ENCODE measurements at regions not wholly inside any gene's neighbourhood (a gene's known extent, or its start where the extent isn't known, plus 50 kb on each side); places are given as distances from the start of the nearest gene placed in this dataset.

DNA sequence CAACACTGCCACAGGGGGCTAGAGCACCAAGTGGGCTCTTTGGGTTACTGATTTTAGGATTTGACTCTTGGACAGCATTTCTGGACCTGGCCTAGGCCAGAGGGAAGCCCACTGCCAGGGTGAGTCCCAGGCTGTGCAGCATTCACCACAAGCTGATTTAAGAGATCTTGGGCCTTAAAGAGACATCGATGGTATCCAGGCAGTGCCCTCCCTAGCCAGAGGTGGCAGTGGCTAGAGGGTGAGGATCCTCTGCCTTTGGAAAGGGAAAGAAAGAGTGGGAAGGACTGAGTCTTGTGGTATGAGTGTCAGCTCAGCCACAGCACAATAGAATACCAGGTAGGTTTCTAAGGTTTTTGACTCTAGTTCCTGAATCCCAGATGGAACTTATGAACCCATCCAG is 613.9 kb downstream of the FAT4 start:
- DNase-seq = no peak

DNA sequence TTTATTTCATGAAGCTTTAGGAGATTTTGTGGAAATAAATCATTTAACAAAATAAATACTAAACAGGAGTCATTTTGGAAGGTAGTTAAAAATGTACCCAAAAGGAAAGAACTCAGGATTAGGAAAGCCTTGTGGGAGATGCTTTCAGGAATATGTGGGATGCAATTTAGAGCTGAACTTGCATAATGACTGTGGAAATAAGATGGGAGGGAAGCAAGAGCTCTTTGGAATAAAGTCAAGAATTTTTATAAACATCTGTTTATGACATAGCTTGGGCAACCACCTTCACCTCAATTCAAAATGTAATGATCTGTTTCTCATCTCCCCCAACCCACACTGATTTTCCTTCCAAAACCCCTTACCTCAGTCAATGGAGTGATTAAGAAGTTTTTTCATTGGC is 623.8 kb downstream of the FAT4 start:
- no peak for DNase-seq

GRCh38 chr4:125940426-125940825 is 625.7 kb downstream of the FAT4 start:
- no peak for DNase-seq

GRCh38 chr4:125944966-125945365 is 630.2 kb downstream of the FAT4 start:
- DNase-seq = no peak

- no peak for DNase-seq
Observed at GRCh38 chr4:125948021-125948420, 633.3 kb downstream of the FAT4 start.

DNA sequence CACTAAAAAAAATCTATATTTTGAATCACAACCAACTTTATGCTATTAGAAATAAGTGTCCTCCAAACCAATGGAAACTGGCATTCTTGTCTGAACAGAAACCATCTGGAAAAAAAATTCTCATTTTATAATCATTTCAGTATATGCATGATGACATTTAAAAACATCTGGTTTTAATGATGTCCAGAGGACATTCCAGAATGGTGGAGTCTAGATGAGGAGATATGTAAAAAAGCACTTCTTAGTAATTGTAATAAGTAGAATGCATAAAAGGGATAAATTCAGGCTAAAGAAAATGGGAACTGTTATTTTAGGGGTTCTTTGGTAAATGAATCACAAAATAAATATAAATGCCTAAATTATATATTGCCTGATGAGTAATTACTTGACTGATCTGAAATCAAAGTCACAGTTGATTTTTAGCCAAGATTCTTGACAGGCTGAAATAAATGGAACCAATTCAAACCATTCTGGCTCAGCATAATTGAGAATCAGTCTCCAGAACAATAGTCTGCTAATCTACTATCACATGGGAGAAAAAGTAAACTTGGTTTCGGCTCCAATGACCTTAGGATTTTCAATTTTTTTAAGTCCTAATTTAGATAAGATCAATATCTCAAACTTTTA is 636.6 kb downstream of the FAT4 start:
- no peak for DNase-seq

DNA sequence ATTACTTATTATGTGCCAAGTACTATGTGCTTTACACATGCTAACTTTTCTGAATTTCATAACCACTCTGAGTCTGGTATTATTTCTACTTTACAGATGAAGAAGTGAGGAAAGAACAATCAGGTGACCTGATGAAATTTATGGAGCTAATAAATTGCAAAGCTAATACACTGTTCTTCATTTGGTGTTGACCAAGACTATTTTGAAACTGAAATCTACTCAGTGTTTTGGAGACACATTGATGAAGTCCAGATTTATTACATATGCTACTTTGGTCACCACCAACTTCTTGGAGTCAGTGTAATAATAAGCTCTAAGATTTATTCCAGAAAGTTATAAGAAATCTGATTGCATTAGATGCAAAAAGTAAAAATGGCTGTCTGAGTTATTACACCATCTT is 637.9 kb downstream of the FAT4 start:
- no peak for DNase-seq

GRCh38 chr4:125956276-125956675 is 641.5 kb downstream of the FAT4 start:
- no peak for DNase-seq

- DNase-seq = no peak
Observed at GRCh38 chr4:125958519-125958918, 643.8 kb downstream of the FAT4 start.

- no peak for DNase-seq
Observed at GRCh38 chr4:125961626-125962025, 646.9 kb downstream of the FAT4 start.

- no peak for DNase-seq
Observed at GRCh38 chr4:125975861-125976397, 661.2 kb downstream of the FAT4 start.

DNA sequence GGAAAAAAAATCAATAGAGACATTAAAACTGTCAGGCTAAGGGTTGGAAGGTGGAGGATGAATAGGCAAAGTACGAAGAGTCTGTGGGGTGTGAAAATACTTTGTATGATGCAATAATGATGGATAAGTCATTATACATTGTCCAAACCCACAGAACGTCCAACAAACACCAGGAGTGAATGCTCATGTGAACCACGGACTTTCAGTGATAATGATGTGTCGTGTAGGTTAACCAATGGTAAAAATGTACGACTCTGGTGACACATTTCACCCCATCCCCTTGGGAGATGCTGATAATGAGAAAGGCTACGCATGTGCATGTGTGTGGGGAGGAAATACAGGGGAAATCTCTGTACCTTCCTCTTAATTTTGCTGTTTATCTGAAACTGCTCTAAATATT is 665.2 kb downstream of the FAT4 start:
- no peak for DNase-seq

- no peak for DNase-seq
Observed at GRCh38 chr4:125983168-125983567, 668.4 kb downstream of the FAT4 start.

GRCh38 chr4:125985856-125986255 is 671.1 kb downstream of the FAT4 start:
- no peak for DNase-seq

GRCh38 chr4:125986307-125986706 is 671.6 kb downstream of the FAT4 start:
- no peak for DNase-seq

DNA sequence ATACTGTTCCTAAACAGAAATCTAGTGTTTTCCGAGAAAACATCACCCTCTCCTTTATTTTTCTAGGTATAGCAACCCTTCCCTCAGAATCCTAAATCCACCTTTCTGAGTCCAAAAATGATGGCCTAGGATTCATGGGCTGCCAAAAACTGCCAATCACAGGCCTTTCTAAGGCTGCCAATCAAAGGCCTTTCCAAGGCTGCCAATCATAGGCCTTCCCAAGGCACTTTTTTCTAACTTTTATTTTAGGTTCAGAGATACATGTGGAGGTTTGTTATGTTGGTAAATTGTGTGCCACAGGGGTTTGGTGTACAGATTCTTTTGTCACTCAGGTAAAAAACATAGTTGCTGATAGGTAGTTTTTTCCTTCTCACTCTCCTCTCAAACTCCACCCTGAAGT is 673.7 kb downstream of the FAT4 start:
- no peak for DNase-seq

GRCh38 chr4:125991398-125991797 is 676.6 kb downstream of the FAT4 start:
- DNase-seq = no peak

DNA sequence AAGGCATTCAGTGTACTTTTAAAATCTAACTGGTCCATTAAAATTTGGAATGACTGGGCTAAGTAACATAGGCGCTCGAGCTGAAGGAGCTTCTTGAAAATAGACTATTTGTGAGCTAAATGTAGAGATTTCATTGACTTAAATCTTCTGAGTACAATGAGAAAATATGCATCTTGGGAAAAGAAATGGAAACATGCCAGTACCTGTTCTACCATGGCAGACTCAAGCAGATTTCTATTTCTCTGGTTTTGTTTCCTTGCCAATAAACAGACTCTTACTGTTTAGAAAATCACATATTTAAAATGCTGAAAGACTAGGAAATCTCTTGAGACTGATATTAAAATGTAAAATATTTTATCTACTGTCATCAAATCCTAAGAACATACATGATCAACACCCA is 678.1 kb downstream of the FAT4 start:
- DNase-seq = no peak

GRCh38 chr4:125994024-125994423 is 679.3 kb downstream of the FAT4 start:
- no peak for DNase-seq

GRCh38 chr4:125994430-125994829 is 679.7 kb downstream of the FAT4 start:
- no peak for DNase-seq

- DNase-seq = no peak
Observed at GRCh38 chr4:126004941-126005340, 690.2 kb downstream of the FAT4 start.

GRCh38 chr4:126007142-126007541 is 692.4 kb downstream of the FAT4 start:
- DNase-seq = no peak

DNA sequence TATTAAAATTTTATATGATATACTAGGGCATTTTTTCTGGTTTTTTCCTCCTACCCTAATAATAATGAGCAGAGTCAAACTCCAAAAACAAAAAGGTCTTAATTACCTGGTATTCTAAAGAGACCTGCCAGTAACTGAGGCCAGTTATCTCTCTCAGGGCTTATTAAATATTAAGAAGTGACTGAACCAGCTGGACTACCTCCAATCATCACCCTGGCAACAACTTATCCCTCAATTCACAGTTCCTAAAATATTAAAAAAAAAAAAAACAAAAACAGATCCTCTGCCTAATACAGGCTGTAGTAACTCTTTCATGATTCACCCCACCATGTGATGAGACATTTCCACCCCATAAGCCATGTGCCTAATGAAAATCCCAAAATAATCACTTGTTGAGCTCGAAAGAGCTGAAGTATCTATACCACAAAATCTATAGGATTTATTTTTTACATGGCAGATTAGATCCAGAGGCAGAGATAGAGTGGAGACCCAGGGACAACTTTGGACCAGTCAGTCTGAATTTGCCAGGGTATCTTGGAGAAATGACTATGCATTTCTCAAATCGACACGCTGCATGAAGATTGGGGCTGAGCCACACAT is 698.0 kb downstream of the FAT4 start:
- no peak for DNase-seq

DNA sequence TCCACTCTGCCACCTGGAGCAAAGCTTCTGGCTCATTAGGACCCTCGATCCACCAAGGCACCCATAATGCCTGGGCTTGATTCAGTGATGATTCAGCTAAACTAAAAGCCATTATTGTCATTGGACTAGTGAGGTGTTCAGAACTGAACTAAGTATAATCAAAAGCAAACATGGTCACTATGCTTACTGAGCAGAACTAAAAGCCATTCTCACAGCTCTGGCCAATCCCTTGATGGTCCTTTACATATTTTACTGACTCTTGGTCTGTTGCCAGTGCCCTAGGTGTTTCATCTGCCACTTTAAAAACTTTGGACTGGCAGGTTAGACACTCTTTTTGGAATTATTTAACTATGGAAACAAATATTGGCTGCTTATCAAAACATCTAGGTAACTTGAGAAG is 703.5 kb downstream of the FAT4 start:
- DNase-seq = no peak
